ENCODE measurements at regions not wholly inside any gene's neighbourhood (a gene's known extent, or its start where the extent isn't known, plus 50 kb on each side); places are given as distances from the start of the nearest gene placed in this dataset.

- no peaks in the 10 kb centered on the region for H3K27me3 ChIP-seq (replicated peaks in 1 of 4; ENCODE audit: control insufficient read depth in 3 of 4, extremely low read depth in 1 of 4, insufficient read depth in 3 of 4, low read length in 3 of 4)
- no peaks in the 10 kb centered on the region for H3K23me2 ChIP-seq (ENCODE audit: low read depth, low read length)
- no peak overlapping the region for H3K14ac ChIP-seq (ENCODE audit: insufficient read length)
- WGBS, 2 experiments (ENCODE audit: extremely low coverage in 1 of 2, insufficient coverage in 1 of 2, insufficient read length in 1 of 2, insufficient replicate concordance in 2 of 2, low coverage in 1 of 2, low lambda C conversion rate in 2 of 2, missing lambda C conversion rate in 1 of 2), result 96% methylated on average over 2 of the region's 2 CpGs; no CpG with 5 or more reads in 1 of the 2 experiments
- no peaks in the 10 kb centered on the region for H3K36me3 ChIP-seq (ENCODE audit: control insufficient read depth in 2 of 4, insufficient read depth in 4 of 4, low read length in 3 of 4)
- H3K4ac ChIP-seq (replicated peaks; ENCODE audit: insufficient read length, low read depth, low read length), result no peak overlapping the region
- ChIA-PET CTCF (ENCODE audit: partially characterized antibody) (interaction anchor here (0.9 to 5.4 kb wide), 2 partner anchors 10 to 78 kb away, joined by 3 to 23 read pairs; no protein-coding TSS in a partner anchor), POLR2A (ENCODE audit: partially characterized antibody) (no interaction called here)
- no peak overlapping the region for H3K27ac ChIP-seq (ENCODE audit: low read depth, low read length)
- H2BK15ac ChIP-seq (ENCODE audit: low read length), result no peak overlapping the region
- no peak overlapping the region for H3K4me2 ChIP-seq (ENCODE audit: insufficient read depth in 1 of 2, low read depth in 2 of 2, low read length in 2 of 2)
- no peak overlapping the region for H2AFZ ChIP-seq (ENCODE audit: low read length)
- H3K9me3 ChIP-seq (ENCODE audit: insufficient read depth in 2 of 2, low read depth in 1 of 2, low read length in 1 of 2), result no peaks in the 10 kb centered on the region
- no peak overlapping the region for H4K8ac ChIP-seq (ENCODE audit: extremely low read depth, insufficient read depth, low read length)
- FAIRE-seq (no peak), DNase-seq (ENCODE audit: low read depth in 1 of 2, low spot score in 2 of 2) (no peak)
- no peak overlapping the region for H2BK5ac ChIP-seq (ENCODE audit: low read depth, low read length)
- no peak overlapping the region for H2BK120ac ChIP-seq (replicated peaks; ENCODE audit: low read depth, low read length)
- no peak overlapping the region for H3K4me3 ChIP-seq (ENCODE audit: extremely low read depth in 1 of 4, insufficient read depth in 2 of 4, low read depth in 3 of 4, low read length in 4 of 4)
- H3K4me1 ChIP-seq (replicated peaks in 1 of 4; ENCODE audit: control insufficient read depth in 3 of 4, insufficient read depth in 4 of 4, low read length in 3 of 4), result peaks cover 0 to 2% (median 0%) of the 10 kb centered on the region in 4 experiments; a peak in 1 of 7 replicates
- no peak overlapping the region for H3K23ac ChIP-seq (ENCODE audit: insufficient read length)
- no peaks in the 10 kb centered on the region for H3K79me2 ChIP-seq (ENCODE audit: control insufficient read depth in 1 of 2, insufficient read depth in 2 of 2, low read length in 2 of 2)
- H4K20me1 ChIP-seq (replicated peaks in 1 of 2; ENCODE audit: control insufficient read depth in 1 of 2, insufficient read depth in 2 of 2, low read length in 2 of 2), result no peaks in the 10 kb centered on the region
- H3K56ac ChIP-seq (replicated peaks; ENCODE audit: insufficient read length, low read depth, low read length), result no peak overlapping the region
- no peak overlapping the region for H2BK12ac ChIP-seq (ENCODE audit: low read depth, low read length)
- no peak overlapping the region for H3K9ac ChIP-seq (replicated peaks in 1 of 4; ENCODE audit: extremely low read depth in 1 of 4, low read depth in 3 of 4, low read length in 3 of 4)
- no peak overlapping the region for H2AK5ac ChIP-seq (ENCODE audit: low read depth, low read length)
- H4K5ac ChIP-seq (ENCODE audit: insufficient read length, low read depth, low read length), result no peak overlapping the region
- no peak overlapping the region for H4K91ac ChIP-seq (replicated peaks; ENCODE audit: insufficient read length, low read length)
- H3K79me1 ChIP-seq (ENCODE audit: low read depth, low read length), result no peaks in the 10 kb centered on the region
- H3K18ac ChIP-seq (ENCODE audit: extremely low read depth, low read length), result no peak overlapping the region
- H2BK20ac ChIP-seq (ENCODE audit: low read length), result no peak overlapping the region
- TF ChIP-seq TAF7 (optimal IDR thresholded peaks at IDR 0.05; ENCODE audit: borderline replicate concordance, low read depth, low read length), result no peak
- no peak for TF ChIP-seq KDM5A (IDR thresholded peaks at IDR 0.05; ENCODE audit: low read length)
- TF ChIP-seq ATF3 (IDR thresholded peaks at IDR 0.05; ENCODE audit: insufficient read depth, low read depth, low read length), result no peak
- no peak for TF ChIP-seq E2F6 (IDR thresholded peaks at IDR 0.05)
- TF ChIP-seq GABPA (IDR thresholded peaks at IDR 0.05; ENCODE audit: borderline replicate concordance, insufficient read depth, low read length), result no peak
- no peak for TF ChIP-seq TAF1 (IDR thresholded peaks at IDR 0.05; ENCODE audit: low read depth, low read length)
- no peak for TF ChIP-seq EGR1 (IDR thresholded peaks at IDR 0.05; ENCODE audit: borderline replicate concordance, low read depth, low read length)
- no peak for TF ChIP-seq FOSL1 (IDR thresholded peaks at IDR 0.05; ENCODE audit: insufficient read depth, low read depth, low read length)
- no peak for TF ChIP-seq JUN (IDR thresholded peaks at IDR 0.05; ENCODE audit: low read depth, low read length)
- no peak for TF ChIP-seq RXRA (IDR thresholded peaks at IDR 0.05; ENCODE audit: insufficient read depth, low read depth, low read length)
- no peak for TF ChIP-seq JUND (IDR thresholded peaks at IDR 0.05; ENCODE audit: low read length)
- TF ChIP-seq SP2 (IDR thresholded peaks at IDR 0.05; ENCODE audit: low read length), result no peak
- no peak for TF ChIP-seq KDM1A (IDR thresholded peaks at IDR 0.05; ENCODE audit: borderline replicate concordance, low read length)
- TF ChIP-seq KDM4A (IDR thresholded peaks at IDR 0.05; ENCODE audit: low read depth, low read length, severe bottlenecking), result no peak
These were observed 303.2 kb upstream of the FAM78B start for GRCh38 chr1:166470014-166470413.

Data from H1 (cell line).